Ovary (tissue), 3 donors: ENCODE measurements at regions not wholly inside any gene's neighbourhood (a gene's known extent, or its start where the extent isn't known, plus 50 kb on each side); places are given as distances from the start of the nearest gene placed in this dataset.

Experiments
- CTCF ChIP-seq, 3 donors: fragments of 450-650 bp in 2 of 3; fragments of 200-600 bp in 1 of 3; IDR thresholded peaks; one replicate each; pipeline versions ENCODE4 v1.5.1 to v1.8.0; 2016 to 2022; ENCODE audit warnings: antibody characterized with exemption in 3 of 3, mild to moderate bottlenecking in 1 of 3
- POLR2A ChIP-seq: fragments of 450-650 bp; IDR thresholded peaks from one replicate; pipeline ENCODE4 v1.6.1; 2017; ENCODE audit warnings: antibody characterized with exemption, mild to moderate bottlenecking, moderate library complexity
- donor health status: DM: no; HTN: no; CAD: no.

GRCh38 chr12:114529966-114530365, 124.0 kb upstream of the TBX5 start:
- TF ChIP-seq CTCF (IDR thresholded peaks at IDR 0.05) (no peak), POLR2A (no peak)
